Left ventricle myocardium inferior (tissue), 1 donor: ENCODE measurements at regions not wholly inside any gene's neighbourhood (a gene's known extent, or its start where the extent isn't known, plus 50 kb on each side); places are given as distances from the start of the nearest gene placed in this dataset.

Experiments used
- DNase-seq: peaks from one replicate; pipeline ENCODE4 v3.0.0-alpha.2; 2020
- H3K27ac ChIP-seq: fragments of 200-600 bp; replicated peaks from 2 replicates; pipeline ENCODE4 v1.8.0; 2021
- H3K27me3 ChIP-seq: fragments of 200-600 bp; 2 replicates; pipeline ENCODE4 v1.8.0; 2021; ENCODE audit warnings: low read depth
- H3K36me3 ChIP-seq: fragments of 200-600 bp; 2 replicates; pipeline ENCODE4 v1.8.0; 2021
- H3K4me1 ChIP-seq: fragments of 200-600 bp; 2 replicates; pipeline ENCODE4 v1.8.0; 2021
- H3K4me3 ChIP-seq: fragments of 200-600 bp; 2 replicates; pipeline ENCODE4 v1.8.0; 2021; ENCODE audit warnings: mild to moderate bottlenecking, moderate library complexity
- H3K9me3 ChIP-seq: fragments of 200-600 bp; replicated peaks from 2 replicates; pipeline ENCODE4 v1.8.0; 2021
- intact Hi-C: fragments of 100-400 bp; cut with micrococcal nuclease; formaldehyde crosslinking; loops from one replicate; pipeline ENCODE4 v1.11.0; 2022
- TF ChIP-seq, protein P1 (sequence below): fragments of 200-600 bp; IDR thresholded peaks from 2 replicates; pipeline ENCODE4 v1.8.0; 2021; ENCODE audit warnings: antibody characterized with exemption, mild to moderate bottlenecking, borderline replicate concordance
- donor health status: DM: no; HTN: yes; CAD: no; lungs with severe emphysema.

DNA sequence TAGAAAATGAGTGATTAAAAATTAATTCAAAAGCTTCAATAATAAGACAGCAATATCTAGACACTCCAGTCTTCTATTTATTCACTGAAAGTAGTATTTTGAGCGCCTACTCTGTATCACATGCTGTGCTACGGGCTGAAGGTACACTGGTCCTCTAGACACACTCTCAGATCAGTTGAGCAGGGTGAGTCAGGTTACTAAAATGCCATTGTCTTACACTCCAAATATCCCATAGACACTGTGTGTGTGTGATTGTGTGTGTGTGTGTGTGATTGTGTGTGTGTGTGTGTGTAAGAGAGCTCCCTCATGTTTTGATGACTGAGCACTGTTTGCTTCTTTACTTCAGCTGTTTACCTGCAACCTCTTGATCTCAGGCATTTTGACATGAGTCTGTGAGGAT lies 342.8 kb upstream of the BOD1L1 start:
- no peaks in the 10 kb centered on the region for H3K4me1 ChIP-seq
- no peaks in the 10 kb centered on the region for H3K36me3 ChIP-seq
- no peak for DNase-seq
- H3K27me3 ChIP-seq: no peaks in the 10 kb centered on the region
- intact Hi-C loops: no loop called here
- TF ChIP-seq, protein P1, sequence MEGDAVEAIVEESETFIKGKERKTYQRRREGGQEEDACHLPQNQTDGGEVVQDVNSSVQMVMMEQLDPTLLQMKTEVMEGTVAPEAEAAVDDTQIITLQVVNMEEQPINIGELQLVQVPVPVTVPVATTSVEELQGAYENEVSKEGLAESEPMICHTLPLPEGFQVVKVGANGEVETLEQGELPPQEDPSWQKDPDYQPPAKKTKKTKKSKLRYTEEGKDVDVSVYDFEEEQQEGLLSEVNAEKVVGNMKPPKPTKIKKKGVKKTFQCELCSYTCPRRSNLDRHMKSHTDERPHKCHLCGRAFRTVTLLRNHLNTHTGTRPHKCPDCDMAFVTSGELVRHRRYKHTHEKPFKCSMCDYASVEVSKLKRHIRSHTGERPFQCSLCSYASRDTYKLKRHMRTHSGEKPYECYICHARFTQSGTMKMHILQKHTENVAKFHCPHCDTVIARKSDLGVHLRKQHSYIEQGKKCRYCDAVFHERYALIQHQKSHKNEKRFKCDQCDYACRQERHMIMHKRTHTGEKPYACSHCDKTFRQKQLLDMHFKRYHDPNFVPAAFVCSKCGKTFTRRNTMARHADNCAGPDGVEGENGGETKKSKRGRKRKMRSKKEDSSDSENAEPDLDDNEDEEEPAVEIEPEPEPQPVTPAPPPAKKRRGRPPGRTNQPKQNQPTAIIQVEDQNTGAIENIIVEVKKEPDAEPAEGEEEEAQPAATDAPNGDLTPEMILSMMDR: no peak
- no peak overlapping the region for H3K4me3 ChIP-seq
- H3K27ac ChIP-seq: no peak overlapping the region
- H3K9me3 ChIP-seq: no peaks in the 10 kb centered on the region

DNA sequence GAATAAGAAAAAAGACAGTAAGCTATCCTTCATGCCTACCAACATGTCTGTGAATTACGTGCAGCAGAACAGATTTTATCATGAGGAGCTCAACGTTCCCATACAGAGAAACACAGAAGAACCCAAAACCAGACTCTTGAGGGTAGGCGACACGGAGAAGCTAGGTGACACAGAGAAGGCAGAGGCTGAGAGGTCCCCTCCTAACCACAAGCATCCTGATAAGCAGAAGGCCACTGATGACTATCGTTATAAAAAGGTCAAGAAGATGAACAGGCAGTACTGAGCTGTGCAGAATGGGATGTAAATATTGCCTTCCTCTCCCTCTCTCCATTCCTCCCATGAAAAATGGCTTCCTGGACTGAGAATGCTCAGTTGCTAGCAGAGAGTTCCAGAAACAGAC lies 350.2 kb upstream of the BOD1L1 start:
- H3K4me1 ChIP-seq: no peaks in the 10 kb centered on the region
- H3K4me3 ChIP-seq: no peak overlapping the region
- TF ChIP-seq, protein P1: no peak
- intact Hi-C loops: no loop called here
- H3K27ac ChIP-seq: no peak overlapping the region
- no peaks in the 10 kb centered on the region for H3K27me3 ChIP-seq
- DNase-seq: no peak
- H3K9me3 ChIP-seq: no peaks in the 10 kb centered on the region
- H3K36me3 ChIP-seq: no peaks in the 10 kb centered on the region

DNA sequence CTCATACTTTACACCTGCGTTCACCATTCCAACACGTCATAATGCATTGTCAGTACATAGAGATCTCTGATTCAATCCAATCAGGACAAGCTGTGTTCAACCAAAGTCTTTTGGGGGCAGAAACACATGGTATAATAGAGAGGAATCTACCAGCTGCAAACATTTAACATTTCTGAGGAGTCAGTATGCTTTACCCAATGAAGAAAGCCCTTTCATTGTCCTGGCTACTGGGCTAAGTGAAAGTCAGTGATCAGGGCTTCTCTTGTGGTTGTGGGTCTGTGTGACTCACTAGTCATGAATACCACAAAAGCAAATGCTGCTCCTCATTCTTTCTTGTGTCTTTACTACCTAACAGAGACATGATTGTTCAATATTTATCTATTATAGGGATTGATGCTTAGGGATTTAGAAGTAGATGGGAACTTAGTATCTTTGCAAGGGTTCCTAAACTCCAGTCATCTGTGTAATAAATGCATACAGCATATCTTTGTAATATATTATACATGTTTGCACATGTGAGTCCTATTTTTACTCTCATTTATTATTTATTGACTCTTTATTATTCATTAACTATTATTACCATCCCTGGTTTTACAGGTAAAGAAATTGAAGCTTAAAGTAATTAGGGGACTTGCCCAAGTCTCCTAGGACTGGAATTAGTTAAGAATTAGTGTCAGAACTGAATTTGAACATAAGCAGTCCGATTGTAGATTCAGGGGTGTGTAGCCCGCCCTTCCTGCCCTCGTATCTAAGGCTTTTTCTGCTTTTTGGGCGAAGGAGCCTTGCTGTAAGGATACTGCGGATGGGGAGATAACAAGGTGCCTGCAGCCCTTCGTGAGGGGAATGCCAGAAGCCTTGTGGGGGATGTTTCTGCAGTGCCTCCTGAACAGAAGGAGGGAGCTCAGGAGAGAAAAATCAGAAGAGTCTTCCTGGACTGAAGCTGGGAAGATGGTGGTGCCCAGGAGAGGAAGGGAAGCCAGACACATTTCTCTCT lies 353.1 kb upstream of the BOD1L1 start:
- Histone ChIP-seq H3K27me3 (no peaks in the 10 kb centered on the region), H3K27ac (no peak overlapping the region), H3K36me3 (no peaks in the 10 kb centered on the region), H3K4me3 (no peak overlapping the region), H3K4me1 (peaks cover 6% of the 10 kb centered on the region), H3K9me3 (no peaks in the 10 kb centered on the region)
- intact Hi-C loops: no loop called here
- TF ChIP-seq, protein P1: no peak
- no peak for DNase-seq

DNA sequence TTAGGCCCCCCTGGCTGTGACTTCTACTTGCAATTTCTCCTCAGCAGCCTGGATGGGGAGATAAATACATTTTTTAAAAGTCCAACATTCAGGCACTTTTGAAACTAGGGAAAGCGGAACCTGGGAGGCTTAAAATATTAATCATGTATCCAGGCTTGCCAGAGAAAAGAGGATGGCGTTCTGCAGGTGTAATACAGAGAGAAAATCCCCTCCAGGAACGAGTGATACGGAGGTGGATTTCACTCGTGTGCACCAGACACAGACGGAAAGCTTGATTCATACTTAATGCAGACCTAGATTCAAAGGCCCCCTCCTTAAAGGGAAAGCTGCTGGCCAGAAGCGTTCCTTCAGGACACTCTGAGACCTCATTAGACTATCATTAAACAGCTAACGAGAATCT lies 354.0 kb upstream of the BOD1L1 start:
- Histone ChIP-seq H3K27ac (no peak overlapping the region), H3K4me3 (no peak overlapping the region), H3K27me3 (no peaks in the 10 kb centered on the region), H3K9me3 (no peaks in the 10 kb centered on the region), H3K4me1 (peaks cover 14% of the 10 kb centered on the region), H3K36me3 (no peaks in the 10 kb centered on the region)
- TF ChIP-seq, protein P1: no peak
- no peak for DNase-seq
- intact Hi-C loops: no loop called here

DNA sequence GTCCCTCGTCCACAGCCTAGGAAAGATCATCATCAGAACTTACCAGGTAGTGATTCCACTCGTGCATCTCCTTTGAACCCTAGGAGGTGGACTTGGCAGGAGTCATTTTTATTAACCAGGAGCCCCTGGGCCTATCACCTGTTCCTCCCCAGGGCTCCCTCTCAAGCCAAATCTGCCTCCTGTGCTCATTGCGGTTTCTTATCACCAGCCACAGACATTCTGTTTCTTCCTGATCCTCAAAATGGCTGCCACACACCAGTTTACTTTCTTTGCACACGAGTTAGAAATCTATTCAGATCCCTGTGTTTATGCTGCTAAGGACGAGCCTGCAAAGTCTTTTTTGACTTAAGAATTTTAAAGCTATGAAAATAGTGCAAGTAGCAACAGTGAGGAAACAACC lies 354.5 kb upstream of the BOD1L1 start:
- TF ChIP-seq, protein P1: no peak

More for the DNA sequence above, 354.5 kb upstream of the BOD1L1 start:
- H3K27ac ChIP-seq: no peak overlapping the region
- H3K4me1 ChIP-seq: peaks cover 16% of the 10 kb centered on the region
- H3K4me3 ChIP-seq: no peak overlapping the region
- intact Hi-C loops: no loop called here
- no peak for DNase-seq
- no peaks in the 10 kb centered on the region for H3K9me3 ChIP-seq
- H3K36me3 ChIP-seq: no peaks in the 10 kb centered on the region
- no peaks in the 10 kb centered on the region for H3K27me3 ChIP-seq
